ENCODE measurements at regions not wholly inside any gene's neighbourhood (a gene's known extent, or its start where the extent isn't known, plus 50 kb on each side); places are given as distances from the start of the nearest gene placed in this dataset.

DNA sequence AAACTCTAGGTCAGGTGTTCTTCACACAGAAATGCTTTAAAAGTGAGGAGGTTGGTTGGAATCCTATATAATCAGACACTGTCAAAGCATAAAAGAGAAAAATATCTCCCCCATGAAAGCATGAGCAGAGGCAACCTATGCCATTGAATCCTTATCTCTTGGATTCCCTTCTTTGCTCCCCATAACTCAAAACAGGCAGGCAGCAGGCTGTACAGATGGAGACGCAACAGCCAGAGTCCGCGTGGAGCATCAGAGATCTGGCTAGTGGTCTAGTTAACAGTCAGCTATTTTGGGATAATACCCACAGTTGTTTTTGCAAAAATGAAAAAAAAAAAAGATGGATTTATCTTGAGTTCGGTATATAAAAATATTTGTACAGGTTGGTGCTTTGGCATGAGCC lies 490.0 kb upstream of the TENM3 start:
- no peaks in the 10 kb centered on the region for H3K36me3 ChIP-seq (ENCODE audit: control insufficient read depth, insufficient read depth, low read length)
- no peaks in the 10 kb centered on the region for H3K9me3 Mint-ChIP-seq (ENCODE audit: unreplicated experiment)
- no peak for DNase-seq
- no peaks in the 10 kb centered on the region for H3K36me3 Mint-ChIP-seq (ENCODE audit: insufficient read depth, unreplicated experiment)
- peaks cover 11% of the 10 kb centered on the region for H3K27me3 Mint-ChIP-seq (ENCODE audit: insufficient read depth, unreplicated experiment)
- H3K4me1 ChIP-seq, result no peaks in the 10 kb centered on the region
- H3K4me1 Mint-ChIP-seq (ENCODE audit: low read depth, unreplicated experiment), result no peaks in the 10 kb centered on the region
- H3K27me3 ChIP-seq (replicated peaks; ENCODE audit: control insufficient read depth, insufficient read depth, low read length), result no peaks in the 10 kb centered on the region
- no peak overlapping the region for H3K27ac Mint-ChIP-seq (ENCODE audit: unreplicated experiment)
- H3K4me3 Mint-ChIP-seq (ENCODE audit: unreplicated experiment), result no peak overlapping the region
- POLR2A ChIA-PET, result interaction anchor here (0.6 kb wide), 1 partner anchor 349 kb away, joined by 3 read pairs; no protein-coding TSS in a partner anchor
- H3K4me3 ChIP-seq (ENCODE audit: low read depth, low read length), result no peak overlapping the region
- TF ChIP-seq, protein P1, sequence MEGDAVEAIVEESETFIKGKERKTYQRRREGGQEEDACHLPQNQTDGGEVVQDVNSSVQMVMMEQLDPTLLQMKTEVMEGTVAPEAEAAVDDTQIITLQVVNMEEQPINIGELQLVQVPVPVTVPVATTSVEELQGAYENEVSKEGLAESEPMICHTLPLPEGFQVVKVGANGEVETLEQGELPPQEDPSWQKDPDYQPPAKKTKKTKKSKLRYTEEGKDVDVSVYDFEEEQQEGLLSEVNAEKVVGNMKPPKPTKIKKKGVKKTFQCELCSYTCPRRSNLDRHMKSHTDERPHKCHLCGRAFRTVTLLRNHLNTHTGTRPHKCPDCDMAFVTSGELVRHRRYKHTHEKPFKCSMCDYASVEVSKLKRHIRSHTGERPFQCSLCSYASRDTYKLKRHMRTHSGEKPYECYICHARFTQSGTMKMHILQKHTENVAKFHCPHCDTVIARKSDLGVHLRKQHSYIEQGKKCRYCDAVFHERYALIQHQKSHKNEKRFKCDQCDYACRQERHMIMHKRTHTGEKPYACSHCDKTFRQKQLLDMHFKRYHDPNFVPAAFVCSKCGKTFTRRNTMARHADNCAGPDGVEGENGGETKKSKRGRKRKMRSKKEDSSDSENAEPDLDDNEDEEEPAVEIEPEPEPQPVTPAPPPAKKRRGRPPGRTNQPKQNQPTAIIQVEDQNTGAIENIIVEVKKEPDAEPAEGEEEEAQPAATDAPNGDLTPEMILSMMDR (IDR thresholded peaks at IDR 0.05; ENCODE audit: insufficient read depth in 1 of 2, low read depth in 1 of 2, low read length in 1 of 2, severe bottlenecking in 1 of 2, unreplicated experiment in 1 of 2), result no peak
- intact Hi-C loops (cut with micrococcal nuclease; ENCODE audit: unreplicated experiment), result no loop called here
- H3K9me3 ChIP-seq, result no peaks in the 10 kb centered on the region
- no TSS peak for BruUV-seq (replicated peaks)
- CTCF ChIA-PET, result no interaction called here

DNA sequence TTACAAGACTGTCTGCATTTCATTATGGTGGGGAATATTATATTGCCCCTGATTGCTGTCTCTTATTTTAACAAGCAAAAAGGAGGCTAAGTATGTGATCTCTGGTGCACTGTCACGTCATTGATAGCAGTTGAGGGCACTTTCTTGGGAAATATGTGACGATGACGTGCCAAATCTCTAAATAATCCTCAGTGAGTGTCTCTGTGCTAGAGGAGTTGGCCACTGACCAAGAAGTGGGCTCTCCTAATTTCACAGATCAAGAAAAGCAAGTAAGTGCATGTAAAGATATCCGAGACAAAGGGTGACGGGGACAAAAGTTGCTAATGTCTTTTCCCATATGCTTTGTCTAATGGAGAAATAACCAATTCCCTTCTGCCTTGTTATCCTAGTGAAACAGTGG lies 487.4 kb upstream of the TENM3 start:
- H3K4me1 Mint-ChIP-seq (ENCODE audit: low read depth, unreplicated experiment), result no peaks in the 10 kb centered on the region
- no peak overlapping the region for H3K27ac Mint-ChIP-seq (ENCODE audit: unreplicated experiment)
- no peaks in the 10 kb centered on the region for H3K27me3 ChIP-seq (replicated peaks; ENCODE audit: control insufficient read depth, insufficient read depth, low read length)
- CTCF ChIA-PET, result no interaction called here
- BruUV-seq (replicated peaks), result no TSS peak
- no peak overlapping the region for H3K4me3 ChIP-seq (ENCODE audit: low read depth, low read length)
- intact Hi-C loops (cut with micrococcal nuclease; ENCODE audit: unreplicated experiment), result no loop called here
- no peak for DNase-seq
- POLR2A ChIA-PET, result no interaction called here
- H3K4me1 ChIP-seq, result no peaks in the 10 kb centered on the region
- H3K36me3 Mint-ChIP-seq (ENCODE audit: insufficient read depth, unreplicated experiment), result no peaks in the 10 kb centered on the region
- H3K27me3 Mint-ChIP-seq (ENCODE audit: insufficient read depth, unreplicated experiment), result peaks cover 11% of the 10 kb centered on the region
- H3K9me3 ChIP-seq, result no peaks in the 10 kb centered on the region
- TF ChIP-seq, protein P1 (IDR thresholded peaks at IDR 0.05; ENCODE audit: insufficient read depth in 1 of 2, low read depth in 1 of 2, low read length in 1 of 2, severe bottlenecking in 1 of 2, unreplicated experiment in 1 of 2), result no peak
- no peak overlapping the region for H3K4me3 Mint-ChIP-seq (ENCODE audit: unreplicated experiment)
- no peaks in the 10 kb centered on the region for H3K9me3 Mint-ChIP-seq (ENCODE audit: unreplicated experiment)
- H3K36me3 ChIP-seq (ENCODE audit: control insufficient read depth, insufficient read depth, low read length), result no peaks in the 10 kb centered on the region

DNA sequence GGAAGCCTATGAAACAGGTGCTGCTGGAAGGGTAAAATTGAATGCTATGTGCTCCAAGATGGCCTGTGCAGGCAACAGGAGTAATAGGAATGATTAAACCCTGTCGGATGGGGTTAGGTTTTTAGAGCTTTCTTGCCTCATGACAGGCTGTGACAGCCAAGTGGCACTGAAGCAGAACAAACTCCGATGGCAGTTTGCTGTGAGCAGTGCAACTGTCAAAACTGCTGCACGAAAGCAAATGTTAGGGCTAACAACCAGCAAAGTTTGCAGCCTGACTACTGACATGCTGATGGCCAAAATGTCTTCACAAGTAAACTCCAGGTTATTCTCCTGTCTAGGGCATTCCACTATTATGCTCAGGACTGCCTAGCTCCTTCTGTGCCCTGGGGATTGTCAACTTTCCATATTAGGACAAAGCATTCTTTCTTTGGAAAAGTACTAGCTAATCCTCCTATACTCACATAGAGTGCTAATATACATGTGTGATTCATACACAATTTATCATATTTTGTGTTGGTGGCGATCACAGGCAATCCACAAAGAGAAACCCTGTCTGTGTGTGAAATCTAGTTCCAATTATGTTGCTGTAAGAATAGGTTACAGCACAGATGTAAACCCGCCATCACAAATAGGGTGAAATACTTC lies 486.6 kb upstream of the TENM3 start:
- H3K36me3 ChIP-seq (ENCODE audit: control insufficient read depth, insufficient read depth, low read length), result no peaks in the 10 kb centered on the region
- peaks cover 11% of the 10 kb centered on the region for H3K27me3 Mint-ChIP-seq (ENCODE audit: insufficient read depth, unreplicated experiment)
- H3K4me3 Mint-ChIP-seq (ENCODE audit: unreplicated experiment), result no peak overlapping the region
- no peaks in the 10 kb centered on the region for H3K36me3 Mint-ChIP-seq (ENCODE audit: insufficient read depth, unreplicated experiment)
- TF ChIP-seq, protein P1 (IDR thresholded peaks at IDR 0.05; ENCODE audit: insufficient read depth in 1 of 2, low read depth in 1 of 2, low read length in 1 of 2, severe bottlenecking in 1 of 2, unreplicated experiment in 1 of 2), result no peak
- H3K4me3 ChIP-seq (ENCODE audit: low read depth, low read length), result no peak overlapping the region
- H3K4me1 ChIP-seq, result no peaks in the 10 kb centered on the region
- CTCF ChIA-PET, result no interaction called here
- no peak for DNase-seq
- intact Hi-C loops (cut with micrococcal nuclease; ENCODE audit: unreplicated experiment), result no loop called here
- no peaks in the 10 kb centered on the region for H3K27me3 ChIP-seq (replicated peaks; ENCODE audit: control insufficient read depth, insufficient read depth, low read length)
- no peaks in the 10 kb centered on the region for H3K9me3 ChIP-seq
- BruUV-seq (replicated peaks), result no TSS peak
- H3K27ac Mint-ChIP-seq (ENCODE audit: unreplicated experiment), result no peak overlapping the region
- H3K9me3 Mint-ChIP-seq (ENCODE audit: unreplicated experiment), result no peaks in the 10 kb centered on the region
- POLR2A ChIA-PET, result no interaction called here
- no peaks in the 10 kb centered on the region for H3K4me1 Mint-ChIP-seq (ENCODE audit: low read depth, unreplicated experiment)

Data from Caco-2 (cell line).